Small intestine (tissue), 7 donors: ENCODE measurements at regions not wholly inside any gene's neighbourhood (a gene's known extent, or its start where the extent isn't known, plus 50 kb on each side); places are given as distances from the start of the nearest gene placed in this dataset.
A peak's percentile ranks its signal among the peaks of the same experiment; 100 is the strongest.
"Not testable (repeated sequence)": the region's sequence is repeated elsewhere in the genome, so short reads cannot be mapped to it uniquely, and the experiment has no call there.

Source experiments
- DNase-seq, 2 donors: peaks; one replicate each; pipeline versions ENCODE4 v3.0.0 to v3.0.0-alpha.2; 2013
- FAIRE-seq: peaks from 2 replicates; lab custom pipeline; 2012; peaks lifted over from hg19 to GRCh38; lab: Jason Lieb, UNC
- H3K27ac ChIP-seq, 3 donors: one replicate each; pipeline ENCODE4 v1.5.1; 2013; ENCODE audit warnings: low read length in 2 of 3, mild to moderate bottlenecking in 2 of 3, control low read depth in 1 of 3, inconsistent platforms in 1 of 3, low read depth in 1 of 3, moderate library complexity in 1 of 3
- H3K27me3 ChIP-seq, 3 donors: one replicate each; pipeline ENCODE4 v1.6.1; 2013; ENCODE audit warnings: low read length in 3 of 3, inconsistent platforms in 1 of 3; ENCODE audit not compliant: control insufficient read depth in 3 of 3, insufficient read depth in 3 of 3
- H3K36me3 ChIP-seq, 3 donors: one replicate each; pipeline ENCODE4 v1.6.1; 2013; ENCODE audit warnings: low read length in 3 of 3, inconsistent platforms in 1 of 3, low read depth in 1 of 3, mild to moderate bottlenecking in 1 of 3, moderate library complexity in 1 of 3; ENCODE audit not compliant: control insufficient read depth in 3 of 3, insufficient read depth in 2 of 3
- H3K4me1 ChIP-seq, 3 donors: one replicate each; pipeline ENCODE4 v1.6.1; 2013; ENCODE audit warnings: low read length in 2 of 3, inconsistent platforms in 1 of 3, low read depth in 1 of 3, mild to moderate bottlenecking in 1 of 3, moderate library complexity in 1 of 3; ENCODE audit not compliant: control insufficient read depth in 3 of 3, insufficient read depth in 2 of 3
- H3K4me3 ChIP-seq, 3 donors: one replicate each; pipeline ENCODE4 v1.5.1; 2013; ENCODE audit warnings: low read length in 3 of 3, control low read depth in 1 of 3, inconsistent platforms in 1 of 3, low read depth in 1 of 3, mild to moderate bottlenecking in 1 of 3, moderate library complexity in 1 of 3
- H3K9me3 ChIP-seq, 2 donors: one replicate each; pipeline ENCODE4 v1.6.1; 2013; ENCODE audit warnings: low read depth in 1 of 2, low read length in 1 of 2; ENCODE audit not compliant: control insufficient read depth in 2 of 2, insufficient read depth in 1 of 2
- WGBS, 3 donors: extraction: QIAGEN DNeasy Blood & Tissue Kit; methylation state at CpG; one replicate each; pipeline ENCODE4 v1.1.7; 2013; 5-methylcytosine and 5-hydroxymethylcytosine counted together
- donor health status: healthy with polysubstance abuse.
- donor health status: control.
- donor health status: control.
- donor health status: Bipolar disorder and iron deficiency.
- donor health status: healthy.

DNA sequence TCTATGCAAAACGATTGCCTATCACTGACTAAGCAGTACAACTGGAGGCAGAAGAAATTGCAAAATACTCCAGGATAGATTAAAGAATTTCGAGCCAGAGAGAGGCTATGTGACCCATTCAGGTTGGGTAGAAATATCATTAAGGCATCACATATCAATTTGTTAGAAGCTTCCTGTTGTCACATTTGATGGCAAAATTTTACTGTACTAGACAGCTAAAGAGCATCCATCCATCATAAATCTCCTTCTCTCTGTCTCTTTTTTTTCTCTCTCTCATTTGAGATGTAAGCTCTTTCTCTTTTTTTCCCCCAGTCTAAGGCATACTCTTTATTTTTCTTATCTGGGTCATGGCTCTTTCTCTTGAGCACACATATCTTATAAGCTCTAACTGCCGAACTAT lies 155.7 kb downstream of the EVA1A start:
- FAIRE-seq: no peak

DNA sequence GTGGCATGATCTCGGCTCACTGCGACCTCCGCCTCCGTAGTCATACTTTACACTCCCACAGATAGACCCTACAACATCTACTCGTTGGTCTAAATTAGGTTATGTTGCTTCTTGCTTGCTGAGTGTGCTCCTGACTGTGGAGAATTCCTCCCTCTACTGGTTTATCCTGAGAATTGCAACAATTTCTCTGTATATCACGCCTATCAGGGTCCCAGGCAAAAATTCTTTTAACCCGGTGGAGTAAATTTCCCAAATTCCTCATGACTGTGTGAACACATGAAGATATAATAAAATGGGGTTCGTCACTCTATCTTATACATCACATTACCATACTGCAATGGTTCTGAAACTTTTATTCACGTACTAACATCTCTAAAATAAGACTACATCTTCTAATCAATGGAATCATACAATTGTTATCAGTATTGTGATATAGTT lies 156.7 kb downstream of the EVA1A start:
- no peaks in the 10 kb centered on the region for H3K36me3 ChIP-seq
- H3K27me3 ChIP-seq: no peaks in the 10 kb centered on the region
- FAIRE-seq (no peak), DNase-seq (peak; percentile 34 to 55)
- H3K27ac ChIP-seq: no peak overlapping the region
- no peak overlapping the region for H3K4me3 ChIP-seq
- H3K9me3 ChIP-seq: no peaks in the 10 kb centered on the region
- 17 to 30% (median 21%) methylated on average over 9 of the region's 9 CpGs for WGBS, 3 donors
- H3K4me1 ChIP-seq: no peaks in the 10 kb centered on the region

More for the DNA sequence above, 155.7 kb downstream of the EVA1A start:
- H3K4me1 ChIP-seq: no peaks in the 10 kb centered on the region
- H3K36me3 ChIP-seq: no peaks in the 10 kb centered on the region
- H3K27ac ChIP-seq: no peak overlapping the region
- 37 to 68% (median 54%) methylated on average over 3 of the region's 3 CpGs for WGBS, 3 donors
- no peak for DNase-seq
- H3K9me3 ChIP-seq: peaks cover 0 to 6% of the 10 kb centered on the region in 2 donors
- no peak overlapping the region for H3K4me3 ChIP-seq
- H3K27me3 ChIP-seq: no peaks in the 10 kb centered on the region

DNA sequence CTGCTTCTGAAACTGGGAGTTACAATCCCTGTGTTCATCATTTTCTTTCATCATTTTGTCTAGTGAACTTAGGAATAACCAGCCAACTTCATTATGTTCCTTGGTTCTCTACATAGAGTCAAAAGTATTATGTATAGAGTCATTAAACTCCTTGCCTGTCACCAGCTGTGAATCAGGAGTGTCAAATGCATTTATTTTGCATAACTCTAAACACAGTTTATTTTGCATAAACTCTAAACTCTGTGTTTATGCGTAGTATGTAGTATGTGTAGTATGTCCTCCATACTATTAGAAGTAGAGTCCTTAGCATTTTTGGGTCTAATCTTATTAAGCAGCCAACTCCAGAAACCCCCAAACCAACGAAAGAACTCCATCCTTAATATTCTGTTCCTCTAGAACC lies 164.4 kb downstream of the EVA1A start:
- Histone ChIP-seq H3K36me3 (no peaks in the 10 kb centered on the region), H3K4me3 (no peak overlapping the region), H3K9me3 (peaks cover 0 to 3% of the 10 kb centered on the region in 2 donors), H3K4me1 (no peaks in the 10 kb centered on the region), H3K27ac (no peak overlapping the region), H3K27me3 (no peaks in the 10 kb centered on the region)
- 74 to 82% (median 75%) methylated on average over 2 of the region's 2 CpGs for WGBS, 3 donors
- DNase-seq (no peak), FAIRE-seq (no peak)

DNA sequence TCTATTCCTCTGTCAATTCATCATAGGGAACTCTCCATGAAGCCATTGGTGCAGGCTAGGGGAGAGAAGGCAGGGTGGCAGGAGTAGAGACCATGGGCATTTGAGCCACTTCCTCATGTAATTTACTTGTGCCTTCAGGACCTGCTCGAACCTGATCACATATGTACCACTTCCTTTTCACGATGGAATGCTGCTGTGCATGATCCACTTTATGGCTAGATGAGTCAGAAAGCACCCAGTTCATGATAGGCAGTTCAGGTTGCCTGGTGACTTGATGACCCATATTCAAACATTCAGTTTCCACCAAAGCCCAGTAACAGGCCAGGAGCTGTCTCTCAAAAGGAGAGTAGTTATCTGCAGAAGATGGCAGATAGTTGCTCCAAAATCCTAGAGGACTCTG lies 166.0 kb downstream of the EVA1A start:
- WGBS, 3 donors: 27 to 66% (median 34%) methylated on average over 2 of the region's 2 CpGs
- H3K4me3 ChIP-seq, H3K27me3 ChIP-seq, DNase-seq, FAIRE-seq, H3K4me1 ChIP-seq, H3K36me3 ChIP-seq, H3K9me3 ChIP-seq, H3K27ac ChIP-seq: not testable (repeated sequence)

DNA sequence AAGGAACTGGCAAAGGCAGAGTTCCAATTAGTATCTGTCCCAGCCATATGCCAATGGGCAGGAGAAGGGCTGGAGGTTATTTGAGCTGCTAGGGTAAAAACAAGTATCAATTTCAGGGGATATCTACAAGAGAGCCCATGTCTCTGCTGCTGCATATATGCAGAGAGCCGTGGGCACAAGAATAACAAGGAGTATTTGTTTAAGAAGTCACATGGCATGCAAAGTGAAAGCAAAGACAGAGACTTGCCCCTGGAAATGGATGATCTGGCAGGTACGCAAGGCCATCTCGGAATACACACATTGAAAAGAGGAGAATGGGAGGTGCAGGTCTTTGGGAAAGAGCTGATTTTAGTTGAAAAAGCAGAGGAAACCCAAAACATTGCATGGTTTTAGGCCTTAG lies 170.6 kb downstream of the EVA1A start:
- H3K9me3 ChIP-seq: no peaks in the 10 kb centered on the region
- DNase-seq (no peak), FAIRE-seq (no peak)
- whole genome bisulfite sequencing, 3 donors: 54 to 72% (median 55%) methylated on average over 3 of the region's 3 CpGs
- H3K27ac ChIP-seq: no peak overlapping the region
- no peaks in the 10 kb centered on the region for H3K27me3 ChIP-seq
- H3K36me3 ChIP-seq: no peaks in the 10 kb centered on the region
- H3K4me1 ChIP-seq: no peaks in the 10 kb centered on the region
- no peak overlapping the region for H3K4me3 ChIP-seq

DNA sequence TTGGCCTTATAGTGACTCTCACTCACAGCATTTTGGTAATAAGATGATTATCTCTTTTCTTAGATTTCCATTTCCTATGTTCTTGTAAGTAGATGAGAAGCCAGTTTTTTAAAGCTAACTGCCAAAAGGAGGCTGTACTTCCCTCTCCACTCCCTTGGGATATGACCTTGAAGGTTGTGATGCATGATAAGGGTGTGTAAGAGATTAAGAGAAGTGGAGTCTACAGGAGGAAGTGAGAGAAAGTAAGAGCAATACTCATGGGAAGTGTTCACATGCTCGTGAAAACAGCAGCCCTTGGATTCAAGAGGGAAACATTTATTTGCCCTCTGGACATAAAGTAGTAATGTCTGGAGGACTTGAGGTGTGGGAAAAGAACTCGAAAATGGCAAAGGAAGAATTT lies 171.5 kb downstream of the EVA1A start:
- Histone ChIP-seq H3K4me1 (no peaks in the 10 kb centered on the region), H3K27me3 (no peaks in the 10 kb centered on the region), H3K4me3 (no peak overlapping the region), H3K9me3 (no peaks in the 10 kb centered on the region), H3K27ac (no peak overlapping the region), H3K36me3 (no peaks in the 10 kb centered on the region)
- 22 to 63% (median 46%) methylated on average over 2 of the region's 2 CpGs for WGBS, 3 donors
- no peak for FAIRE-seq
- DNase-seq: no peak

DNA sequence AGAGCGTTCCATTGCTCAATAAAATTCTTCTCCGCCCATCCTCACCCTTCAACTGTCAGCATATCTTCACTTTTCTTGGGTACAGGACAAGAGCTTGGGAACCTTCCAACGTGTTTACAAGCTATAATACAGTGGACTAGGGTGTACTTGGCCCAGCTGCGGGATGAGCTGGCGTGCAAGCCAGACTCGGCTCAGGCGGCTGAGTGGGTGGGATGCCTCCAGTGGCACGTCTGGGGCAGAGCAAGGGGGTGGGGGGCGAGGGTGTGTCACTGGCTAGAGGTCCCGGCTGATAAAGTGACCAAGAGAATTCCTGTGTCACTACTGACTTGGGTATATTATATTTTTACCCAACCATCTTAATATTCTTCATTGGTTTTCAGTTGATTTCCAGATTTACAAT lies 179.7 kb downstream of the EVA1A start:
- Histone ChIP-seq H3K27me3 (no peaks in the 10 kb centered on the region), H3K4me3 (no peak overlapping the region), H3K4me1 (no peaks in the 10 kb centered on the region), H3K9me3 (no peaks in the 10 kb centered on the region), H3K27ac (no peak overlapping the region), H3K36me3 (no peaks in the 10 kb centered on the region)
- 71 to 79% (median 72%) methylated on average over 10 of the region's 10 CpGs for WGBS, 3 donors
- DNase-seq: no peak
- no peak for FAIRE-seq

DNA sequence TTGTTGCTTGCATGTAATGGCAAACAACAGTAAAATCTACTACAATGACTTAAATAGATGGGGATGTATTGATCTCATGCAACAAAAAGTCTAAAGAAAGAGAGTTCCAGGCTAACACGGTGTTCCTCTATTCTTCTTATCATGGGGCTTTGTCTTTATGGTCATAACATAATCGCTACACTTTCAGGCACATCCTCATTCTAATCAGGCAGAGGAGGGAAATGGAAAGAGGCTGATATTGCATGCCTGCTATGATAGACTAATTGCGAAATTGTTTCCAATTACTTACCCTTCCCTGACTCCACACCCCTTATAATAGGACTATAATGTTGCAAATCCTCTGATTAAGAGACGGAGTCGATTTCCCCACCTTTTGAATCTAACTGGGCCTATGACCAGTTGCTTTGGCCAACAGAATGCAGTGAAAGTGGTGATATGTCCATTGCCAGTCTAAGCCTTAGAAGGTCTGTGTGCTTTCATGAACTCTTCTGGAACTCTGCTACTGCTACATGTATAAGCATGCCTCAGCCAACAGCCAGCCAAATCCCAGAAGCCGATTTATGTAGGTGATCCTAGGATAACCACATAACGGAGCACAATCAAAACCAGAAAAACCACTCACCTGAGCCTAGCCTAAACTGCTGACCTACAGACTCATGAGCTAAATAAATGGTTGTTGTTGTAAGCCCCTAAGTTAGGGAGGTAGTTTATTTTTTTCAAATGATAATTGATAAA lies 180.3 kb upstream of the TACR1 start:
- no peaks in the 10 kb centered on the region for H3K4me1 ChIP-seq
- FAIRE-seq: no peak
- H3K9me3 ChIP-seq: no peaks in the 10 kb centered on the region
- no peak overlapping the region for H3K4me3 ChIP-seq
- 51 to 68% (median 63%) methylated on average over 7 of the region's 7 CpGs for WGBS, 3 donors
- DNase-seq: no peak
- no peak overlapping the region for H3K27ac ChIP-seq
- H3K36me3 ChIP-seq: no peaks in the 10 kb centered on the region
- H3K27me3 ChIP-seq: no peaks in the 10 kb centered on the region
